ENCODE measurements at regions not wholly inside any gene's neighbourhood (a gene's known extent, or its start where the extent isn't known, plus 50 kb on each side); places are given as distances from the start of the nearest gene placed in this dataset.
"Not testable (repeated sequence)": the region's sequence is repeated elsewhere in the genome, so short reads cannot be mapped to it uniquely, and the experiment has no call there.

- Mint-ChIP-seq H3K4me3 (no peak overlapping the region), H3K4me1 (no peaks in the 10 kb centered on the region), H3K27me3 (peaks cover 9% of the 10 kb centered on the region), H3K27ac (no peak overlapping the region), H3K9me3 (no peaks in the 10 kb centered on the region), H3K36me3 (no peaks in the 10 kb centered on the region)
- DNase-seq (no peak), ATAC-seq (ENCODE audit: low read depth) (no peak)
- POLR2A ChIA-PET, result no interaction called here
Measured at GRCh38 chr4:25981749-25982148, 67.7 kb downstream of the SMIM20 start.

GRCh38 chr4:25982962-25983361 is 68.9 kb downstream of the SMIM20 start:
- Mint-ChIP-seq H3K9me3 (no peaks in the 10 kb centered on the region), H3K36me3 (no peaks in the 10 kb centered on the region), H3K27ac (no peak overlapping the region), H3K27me3 (peaks cover 9% of the 10 kb centered on the region), H3K4me3 (no peak overlapping the region), H3K4me1 (peaks cover 3% of the 10 kb centered on the region)
- ATAC-seq (ENCODE audit: low read depth) (no peak), DNase-seq (no peak)
- POLR2A ChIA-PET, result no interaction called here

GRCh38 chr4:25984266-25984665 is 70.2 kb downstream of the SMIM20 start:
- H3K36me3 Mint-ChIP-seq, result no peaks in the 10 kb centered on the region
- H3K4me1 Mint-ChIP-seq, result peaks cover 5% of the 10 kb centered on the region
- peaks cover 9% of the 10 kb centered on the region for H3K27me3 Mint-ChIP-seq
- DNase-seq (no peak), ATAC-seq (ENCODE audit: low read depth) (no peak)
- POLR2A ChIA-PET, result interaction anchor here (0.6 to 0.7 kb wide), 2 partner anchors 32 to 128 kb away, joined by 3 to 5 read pairs; no protein-coding TSS in a partner anchor
- H3K9me3 Mint-ChIP-seq, result no peaks in the 10 kb centered on the region
- no peak overlapping the region for H3K27ac Mint-ChIP-seq
- H3K4me3 Mint-ChIP-seq, result no peak overlapping the region

GRCh38 chr4:25984796-25985195 is 70.8 kb downstream of the SMIM20 start:
- ATAC-seq (ENCODE audit: low read depth), result no peak
- POLR2A ChIA-PET, result interaction anchor here (0.6 kb wide), 1 partner anchor 33 kb away, joined by 5 read pairs; no protein-coding TSS in a partner anchor
- H3K4me1 Mint-ChIP-seq, result peaks cover 5% of the 10 kb centered on the region

GRCh38 chr4:25986807-25987206 is 72.8 kb downstream of the SMIM20 start:
- Mint-ChIP-seq H3K27ac (no peak overlapping the region), H3K4me1 (peaks cover 5% of the 10 kb centered on the region), H3K4me3 (no peak overlapping the region), H3K36me3 (no peaks in the 10 kb centered on the region), H3K27me3 (peaks cover 9% of the 10 kb centered on the region), H3K9me3 (no peaks in the 10 kb centered on the region)
- ATAC-seq (ENCODE audit: low read depth), result no peak
- DNase-seq, result no peak
- POLR2A ChIA-PET, result no interaction called here

More at GRCh38 chr4:25984796-25985195, 70.8 kb downstream of the SMIM20 start:
- Mint-ChIP-seq H3K9me3 (no peaks in the 10 kb centered on the region), H3K4me3 (no peak overlapping the region), H3K27me3 (peaks cover 12% of the 10 kb centered on the region), H3K36me3 (no peaks in the 10 kb centered on the region), H3K27ac (no peak overlapping the region)
- no peak for DNase-seq

GRCh38 chr4:25991340-25991739 is 77.3 kb downstream of the SMIM20 start:
- POLR2A ChIA-PET, result no interaction called here
- H3K4me3 Mint-ChIP-seq, result no peak overlapping the region

GRCh38 chr4:25993395-25994185 is 79.6 kb downstream of the SMIM20 start:
- H3K36me3 Mint-ChIP-seq, result no peaks in the 10 kb centered on the region
- H3K4me1 Mint-ChIP-seq, result peaks cover 3% of the 10 kb centered on the region
- H3K27me3 Mint-ChIP-seq, result peaks cover 3% of the 10 kb centered on the region
- DNase-seq (no peak), ATAC-seq (ENCODE audit: low read depth) (no peak)
- POLR2A ChIA-PET, result no interaction called here
- H3K27ac Mint-ChIP-seq, result no peak overlapping the region
- H3K9me3 Mint-ChIP-seq, result no peaks in the 10 kb centered on the region
- H3K4me3 Mint-ChIP-seq, result no peak overlapping the region

More at GRCh38 chr4:25991340-25991739, 77.3 kb downstream of the SMIM20 start:
- no peaks in the 10 kb centered on the region for H3K9me3 Mint-ChIP-seq
- no peak for ATAC-seq (ENCODE audit: low read depth)
- H3K36me3 Mint-ChIP-seq, result no peaks in the 10 kb centered on the region
- H3K27me3 Mint-ChIP-seq, result peaks cover 3% of the 10 kb centered on the region
- DNase-seq, result no peak
- H3K27ac Mint-ChIP-seq, result no peak overlapping the region
- peaks cover 9% of the 10 kb centered on the region for H3K4me1 Mint-ChIP-seq

- POLR2A ChIA-PET; DNase-seq; H3K27me3 Mint-ChIP-seq; H3K9me3 Mint-ChIP-seq; H3K36me3 Mint-ChIP-seq; H3K27ac Mint-ChIP-seq; H3K4me1 Mint-ChIP-seq; H3K4me3 Mint-ChIP-seq; ATAC-seq (ENCODE audit: low read depth): not testable (repeated sequence)
Measured at GRCh38 chr4:25994577-25994976, 80.6 kb downstream of the SMIM20 start.

GRCh38 chr4:26000274-26000950 is 86.4 kb downstream of the SMIM20 start:
- no peak for DNase-seq
- no peak for ATAC-seq (ENCODE audit: low read depth)
- H3K27ac Mint-ChIP-seq, result no peak overlapping the region
- POLR2A ChIA-PET, result no interaction called here
- no peak overlapping the region for H3K4me3 Mint-ChIP-seq
- H3K27me3 Mint-ChIP-seq, result peaks cover 17% of the 10 kb centered on the region
- H3K36me3 Mint-ChIP-seq, result no peaks in the 10 kb centered on the region
- H3K9me3 Mint-ChIP-seq, result no peaks in the 10 kb centered on the region
- no peaks in the 10 kb centered on the region for H3K4me1 Mint-ChIP-seq

GRCh38 chr4:26001413-26001812 is 87.4 kb downstream of the SMIM20 start:
- H3K9me3 Mint-ChIP-seq, result no peaks in the 10 kb centered on the region
- peaks cover 22% of the 10 kb centered on the region for H3K27me3 Mint-ChIP-seq
- ATAC-seq (ENCODE audit: low read depth) (no peak), DNase-seq (no peak)
- no peaks in the 10 kb centered on the region for H3K36me3 Mint-ChIP-seq
- H3K4me1 Mint-ChIP-seq, result no peaks in the 10 kb centered on the region
- H3K4me3 Mint-ChIP-seq, result no peak overlapping the region
- POLR2A ChIA-PET, result no interaction called here
- H3K27ac Mint-ChIP-seq, result no peak overlapping the region

- H3K4me3 Mint-ChIP-seq, result no peak overlapping the region
- ATAC-seq (ENCODE audit: low read depth) (no peak), DNase-seq (no peak)
- no peaks in the 10 kb centered on the region for H3K4me1 Mint-ChIP-seq
- POLR2A ChIA-PET, result no interaction called here
- no peaks in the 10 kb centered on the region for H3K9me3 Mint-ChIP-seq
- H3K36me3 Mint-ChIP-seq, result no peaks in the 10 kb centered on the region
- H3K27me3 Mint-ChIP-seq, result peaks cover 22% of the 10 kb centered on the region
- H3K27ac Mint-ChIP-seq, result no peak overlapping the region
Measured at GRCh38 chr4:26001816-26002215, 87.8 kb downstream of the SMIM20 start.

GRCh38 chr4:26003056-26003455 is 89.0 kb downstream of the SMIM20 start:
- POLR2A ChIA-PET, result no interaction called here
- ATAC-seq (ENCODE audit: low read depth) (no peak), DNase-seq (no peak)
- Mint-ChIP-seq H3K4me3 (no peak overlapping the region), H3K4me1 (no peaks in the 10 kb centered on the region), H3K27ac (no peak overlapping the region), H3K9me3 (peaks cover 1% of the 10 kb centered on the region), H3K36me3 (no peaks in the 10 kb centered on the region), H3K27me3 (peaks cover 22% of the 10 kb centered on the region)

GRCh38 chr4:26004290-26004689 is 90.3 kb downstream of the SMIM20 start:
- DNase-seq (no peak), ATAC-seq (ENCODE audit: low read depth) (no peak)
- H3K4me3 Mint-ChIP-seq, result no peak overlapping the region
- POLR2A ChIA-PET, result no interaction called here
- no peaks in the 10 kb centered on the region for H3K4me1 Mint-ChIP-seq
- peaks cover 26% of the 10 kb centered on the region for H3K27me3 Mint-ChIP-seq
- peaks cover 5% of the 10 kb centered on the region for H3K9me3 Mint-ChIP-seq
- no peak overlapping the region for H3K27ac Mint-ChIP-seq
- H3K36me3 Mint-ChIP-seq, result no peaks in the 10 kb centered on the region

GRCh38 chr4:26005764-26006163 is 91.7 kb downstream of the SMIM20 start:
- ATAC-seq (ENCODE audit: low read depth), result no peak
- POLR2A ChIA-PET, result no interaction called here
- H3K27ac Mint-ChIP-seq, result no peak overlapping the region

More at GRCh38 chr4:26005764-26006163, 91.7 kb downstream of the SMIM20 start:
- H3K4me3 Mint-ChIP-seq, result no peak overlapping the region
- H3K9me3 Mint-ChIP-seq, result peaks cover 11% of the 10 kb centered on the region
- peaks cover 30% of the 10 kb centered on the region for H3K27me3 Mint-ChIP-seq
- no peaks in the 10 kb centered on the region for H3K36me3 Mint-ChIP-seq
- DNase-seq, result no peak
- H3K4me1 Mint-ChIP-seq, result no peaks in the 10 kb centered on the region
